ENCODE measurements at regions not wholly inside any gene's neighbourhood (a gene's known extent, or its start where the extent isn't known, plus 50 kb on each side); places are given as distances from the start of the nearest gene placed in this dataset.

DNA sequence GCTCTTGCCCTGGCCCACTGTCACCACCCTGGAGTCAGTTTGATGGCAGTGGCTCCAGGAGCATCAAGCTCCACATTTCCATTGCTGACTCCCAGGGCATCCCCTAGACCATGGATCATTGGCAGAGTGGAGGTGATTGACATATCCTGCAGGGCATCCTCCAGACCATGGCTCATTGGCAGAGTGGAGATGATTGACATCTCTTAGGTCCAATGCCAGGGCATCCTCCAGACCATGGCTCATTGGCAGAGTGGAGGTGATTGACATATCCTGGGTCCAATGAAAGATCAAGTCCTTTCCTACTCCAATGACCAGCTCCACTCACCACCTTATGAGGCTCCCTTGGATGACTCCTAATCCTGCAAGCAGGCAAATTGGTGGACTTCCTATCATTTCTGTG, 174.3 kb upstream of the NLRP1 start:
- TF ChIP-seq, protein P1, sequence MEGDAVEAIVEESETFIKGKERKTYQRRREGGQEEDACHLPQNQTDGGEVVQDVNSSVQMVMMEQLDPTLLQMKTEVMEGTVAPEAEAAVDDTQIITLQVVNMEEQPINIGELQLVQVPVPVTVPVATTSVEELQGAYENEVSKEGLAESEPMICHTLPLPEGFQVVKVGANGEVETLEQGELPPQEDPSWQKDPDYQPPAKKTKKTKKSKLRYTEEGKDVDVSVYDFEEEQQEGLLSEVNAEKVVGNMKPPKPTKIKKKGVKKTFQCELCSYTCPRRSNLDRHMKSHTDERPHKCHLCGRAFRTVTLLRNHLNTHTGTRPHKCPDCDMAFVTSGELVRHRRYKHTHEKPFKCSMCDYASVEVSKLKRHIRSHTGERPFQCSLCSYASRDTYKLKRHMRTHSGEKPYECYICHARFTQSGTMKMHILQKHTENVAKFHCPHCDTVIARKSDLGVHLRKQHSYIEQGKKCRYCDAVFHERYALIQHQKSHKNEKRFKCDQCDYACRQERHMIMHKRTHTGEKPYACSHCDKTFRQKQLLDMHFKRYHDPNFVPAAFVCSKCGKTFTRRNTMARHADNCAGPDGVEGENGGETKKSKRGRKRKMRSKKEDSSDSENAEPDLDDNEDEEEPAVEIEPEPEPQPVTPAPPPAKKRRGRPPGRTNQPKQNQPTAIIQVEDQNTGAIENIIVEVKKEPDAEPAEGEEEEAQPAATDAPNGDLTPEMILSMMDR (optimal IDR thresholded peaks at IDR 0.05 in 1 of 3, IDR thresholded peaks at IDR 0.05 in 1 of 3, conservative IDR thresholded peaks at IDR 0.05 in 1 of 3; ENCODE audit: extremely low read depth in 1 of 3, insufficient read depth in 2 of 3, low read length in 3 of 3) = no peak
- no peak for TF ChIP-seq EZH2 (IDR thresholded peaks at IDR 0.05; ENCODE audit: low read length)

Measured in keratinocyte (primary cell).